Kidney (tissue), 13 donors: ENCODE measurements at regions not wholly inside any gene's neighbourhood (a gene's known extent, or its start where the extent isn't known, plus 50 kb on each side); places are given as distances from the start of the nearest gene placed in this dataset.

Experiments used
- DNase-seq, 5 donors: peaks; one replicate each; pipeline ENCODE4 v3.0.0-alpha.2; 2013 to 2020
- FAIRE-seq: peaks from 2 replicates; lab custom pipeline; 2012; peaks lifted over from hg19 to GRCh38; lab: Jason Lieb, UNC
- H3K27ac ChIP-seq, 2 donors: one replicate each; pipeline ENCODE4 v1.7.0; 2013; ENCODE audit warnings: low read depth in 2 of 2, low read length in 2 of 2, inconsistent platforms in 1 of 2
- H3K27me3 ChIP-seq: one replicate; pipeline ENCODE4 v1.7.1; 2013; ENCODE audit warnings: low read length, inconsistent platforms; ENCODE audit not compliant: control insufficient read depth, insufficient read depth
- H3K36me3 ChIP-seq, 3 donors: one replicate each; pipeline versions ENCODE4 v1.7.0 to v1.7.1; 2013; ENCODE audit warnings: low read length in 3 of 3, control low read depth in 1 of 3, inconsistent platforms in 1 of 3; ENCODE audit not compliant: insufficient read depth in 3 of 3, control insufficient read depth in 2 of 3
- H3K4me1 ChIP-seq, 3 donors: one replicate each; pipeline versions ENCODE4 v1.7.0 to v1.7.1; 2013; ENCODE audit warnings: low read length in 3 of 3, inconsistent platforms in 1 of 3, low read depth in 1 of 3; ENCODE audit not compliant: control insufficient read depth in 2 of 3, insufficient read depth in 2 of 3
- H3K4me3 ChIP-seq, 3 donors: one replicate each; pipeline versions ENCODE4 v1.7.0 to v1.8.1; 2013; ENCODE audit warnings: low read length in 3 of 3, control low read depth in 1 of 3, inconsistent platforms in 1 of 3
- H3K9ac ChIP-seq, 3 donors: one replicate each; pipeline versions ENCODE4 v1.7.0 to v1.7.1; 2013; ENCODE audit warnings: low read length in 3 of 3, control low read depth in 1 of 3, inconsistent platforms in 1 of 3
- H3K9me3 ChIP-seq, 3 donors: one replicate each; pipeline versions ENCODE4 v1.7.0 to v1.7.1; 2013; ENCODE audit warnings: low read length in 3 of 3, control low read depth in 1 of 3, inconsistent platforms in 1 of 3; ENCODE audit not compliant: control insufficient read depth in 2 of 3, insufficient read depth in 1 of 3
- CTCF ChIP-seq: IDR thresholded peaks from 3 replicates; pipeline ENCODE4 v1.5.1; 2012; ENCODE audit warnings: mild to moderate bottlenecking, moderate library complexity, borderline replicate concordance; ENCODE audit not compliant: insufficient read depth; ENCODE audit errors: extremely low read depth
- intact Hi-C: fragments of 100-400 bp; cut with DNase I; formaldehyde crosslinking; loops from one replicate; pipeline ENCODE4 v1.11.1; 2022
- donor health status: control.
- donor health status: control.
- donor health status: control.
- donor health status: control.
- donor health status: control.
- donor health status: DM: yes; HTN: yes; CAD: no.
- donor health status: Normal renal cell carcinoma (clear cell type).

GRCh38 chr2:217703999-217704398, 298.8 kb downstream of the TNS1 start:
- Histone ChIP-seq H3K27ac (no peak overlapping the region), H3K4me1 (peaks cover 0 to 2% (median 0%) of the 10 kb centered on the region in 3 donors), H3K36me3 (no peaks in the 10 kb centered on the region), H3K9ac (no peak overlapping the region), H3K9me3 (no peaks in the 10 kb centered on the region), H3K4me3 (no peak overlapping the region), H3K27me3 (no peaks in the 10 kb centered on the region)
- intact Hi-C loops, result no loop called here
- DNase-seq (peak in 1 of 5 donors; percentile 5), FAIRE-seq (no peak)
- no peak for TF ChIP-seq CTCF

DNA sequence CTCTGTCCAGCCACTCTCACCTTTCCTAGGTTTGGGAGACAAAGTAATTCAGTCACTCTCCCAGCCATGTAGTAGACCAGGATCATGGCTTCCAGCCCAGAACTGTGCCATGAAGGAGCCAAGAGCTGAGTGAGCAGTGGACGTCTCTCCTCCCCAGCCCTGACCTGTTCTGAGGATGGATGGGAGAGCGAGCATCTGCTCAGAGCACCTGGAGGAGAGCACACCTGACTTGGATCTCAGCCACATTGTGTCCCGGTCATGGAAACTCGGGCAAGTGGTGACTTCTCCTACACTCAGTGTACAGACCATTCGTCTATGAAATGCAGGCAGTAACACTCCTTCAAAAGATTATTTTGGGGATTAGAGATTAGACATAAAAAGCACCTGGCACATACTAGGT, 299.7 kb downstream of the TNS1 start:
- no peak for TF ChIP-seq CTCF

GRCh38 chr2:217701622-217702021, 301.2 kb downstream of the TNS1 start:
- no peak for FAIRE-seq

More for the DNA sequence above, 299.7 kb downstream of the TNS1 start:
- DNase-seq (no peak), FAIRE-seq (no peak)
- intact Hi-C loops, result no loop called here
- Histone ChIP-seq H3K36me3 (no peaks in the 10 kb centered on the region), H3K9ac (no peak overlapping the region), H3K9me3 (no peaks in the 10 kb centered on the region), H3K4me3 (no peak overlapping the region), H3K27me3 (no peaks in the 10 kb centered on the region), H3K4me1 (peaks cover 0 to 2% (median 0%) of the 10 kb centered on the region in 3 donors), H3K27ac (no peak overlapping the region)

More at GRCh38 chr2:217701622-217702021, 301.2 kb downstream of the TNS1 start:
- no peak overlapping the region for H3K27ac ChIP-seq
- no peak overlapping the region for H3K9ac ChIP-seq
- intact Hi-C loops, result no loop called here
- no peak for DNase-seq
- H3K36me3 ChIP-seq, result no peaks in the 10 kb centered on the region
- no peaks in the 10 kb centered on the region for H3K27me3 ChIP-seq
- H3K4me1 ChIP-seq, result no peaks in the 10 kb centered on the region
- TF ChIP-seq CTCF, result no peak
- H3K4me3 ChIP-seq, result no peak overlapping the region
- no peaks in the 10 kb centered on the region for H3K9me3 ChIP-seq
